SU-DHL-6 (cell line): ENCODE measurements at regions not wholly inside any gene's neighbourhood (a gene's known extent, or its start where the extent isn't known, plus 50 kb on each side); places are given as distances from the start of the nearest gene placed in this dataset.

ENCODE experiments used
- H2AFZ ChIP-seq: fragments of 200-600 bp; sonication (generic); 2 replicates; pipeline ENCODE4 v1.6.1; 2014; ENCODE audit warnings: low read depth, mild to moderate bottlenecking, moderate library complexity, mixed read lengths, antibody characterized with exemption, low read length; ENCODE audit not compliant: severe bottlenecking
- H3F3A ChIP-seq: fragments of 200-600 bp; shearing (Covaris generic); 2 replicates; pipeline ENCODE4 v1.6.0; 2016; ENCODE audit warnings: antibody characterized with exemption, mild to moderate bottlenecking; ENCODE audit not compliant: insufficient read depth
- H3K27ac ChIP-seq: fragments of 200-600 bp; sonication (generic); 2 replicates; pipeline ENCODE4 v1.5.1; 2016; ENCODE audit warnings: low read depth, mild to moderate bottlenecking, low read length, moderate library complexity, mixed read lengths
- H3K27me3 ChIP-seq: fragments of 200-600 bp; sonication (generic), shearing (Covaris generic); 2 replicates; pipeline ENCODE4 v1.6.0; 2014; ENCODE audit warnings: mild to moderate bottlenecking, low read length
- H3K36me3 ChIP-seq: fragments of 200-600 bp; sonication (generic); 2 replicates; pipeline ENCODE4 v1.6.1; 2014; ENCODE audit warnings: mild to moderate bottlenecking, low read length, mixed read lengths
- H3K4me2 ChIP-seq: fragments of 300-600, 200-600 bp; shearing (Covaris generic), sonication (generic); 2 replicates; pipeline ENCODE4 v1.6.0; 2014; ENCODE audit warnings: low read length, low read depth, mild to moderate bottlenecking; ENCODE audit not compliant: poor library complexity, severe bottlenecking
- H3K4me3 ChIP-seq: fragments of 200-600 bp; sonication (generic); 2 replicates; pipeline ENCODE4 v1.5.1; 2014; ENCODE audit warnings: antibody characterized with exemption, low read length, mild to moderate bottlenecking, mixed read lengths; ENCODE audit not compliant: insufficient read depth, poor library complexity, severe bottlenecking
- H3K79me2 ChIP-seq: fragments of 200-600 bp; sonication (generic); 2 replicates; pipeline ENCODE4 v1.6.1; 2014; ENCODE audit warnings: mild to moderate bottlenecking, low read length, moderate library complexity; ENCODE audit not compliant: insufficient read depth
- H3K9ac ChIP-seq: fragments of 200-600 bp; sonication (generic); 2 replicates; pipeline ENCODE4 v1.7.0; 2014; ENCODE audit warnings: mild to moderate bottlenecking, low read length
- H3K9me2 ChIP-seq: fragments of 200-600 bp; sonication (generic); replicated peaks from 2 replicates; pipeline ENCODE4 v1.6.1; 2014; ENCODE audit warnings: low read length; ENCODE audit not compliant: insufficient read depth
- H3K9me3 ChIP-seq: fragments of 200-600 bp; sonication (generic); 2 replicates; pipeline ENCODE4 v1.6.1; 2014; ENCODE audit warnings: low read length, mixed read lengths; ENCODE audit not compliant: insufficient read depth
- H4K20me1 ChIP-seq: fragments of 200-600 bp; sonication (generic); 2 replicates; pipeline ENCODE4 v1.6.1; 2014; ENCODE audit warnings: low read depth, mild to moderate bottlenecking, antibody characterized with exemption, low read length, moderate library complexity, mixed read lengths
- CTCF ChIP-seq: fragments of 200-600 bp; sonication (generic); IDR thresholded peaks from one replicate; pipeline ENCODE4 v1.5.1; 2017; ENCODE audit warnings: antibody characterized with exemption, mild to moderate bottlenecking, low read length, moderate library complexity; ENCODE audit not compliant: insufficient read depth, poor library complexity, severe bottlenecking
- EZH2phosphoT487 ChIP-seq: fragments of 200-600 bp; sonication (generic), shearing (Covaris generic); conservative IDR thresholded peaks from 2 replicates; pipeline ENCODE4 v1.6.1; 2018; ENCODE audit warnings: mild to moderate bottlenecking, antibody characterized with exemption, low read length, moderate library complexity, mixed read lengths

- Histone ChIP-seq H3K9ac (no peak overlapping the region), H4K20me1 (no peaks in the 10 kb centered on the region), H3K27me3 (no peaks in the 10 kb centered on the region), H3K9me3 (no peaks in the 10 kb centered on the region), H3K4me2 (no peak overlapping the region), H3K9me2 (no peaks in the 10 kb centered on the region), H3K36me3 (no peaks in the 10 kb centered on the region), H2AFZ (no peak overlapping the region), H3K4me3 (no peak overlapping the region), H3K27ac (no peak overlapping the region), H3F3A (no peaks in the 10 kb centered on the region), H3K79me2 (no peaks in the 10 kb centered on the region)
- TF ChIP-seq CTCF, result no peak
- no peak for TF ChIP-seq EZH2phosphoT487
Observed at GRCh38 chr4:125573786-125574185, 259.0 kb downstream of the FAT4 start.

GRCh38 chr4:125582302-125582701 lies 267.5 kb downstream of the FAT4 start:
- H3K9me3 ChIP-seq, result no peaks in the 10 kb centered on the region
- no peak overlapping the region for H3K4me2 ChIP-seq
- no peaks in the 10 kb centered on the region for H3K36me3 ChIP-seq
- H3F3A ChIP-seq, result no peaks in the 10 kb centered on the region
- no peaks in the 10 kb centered on the region for H3K9me2 ChIP-seq
- H3K9ac ChIP-seq, result no peak overlapping the region
- H3K79me2 ChIP-seq, result no peaks in the 10 kb centered on the region
- no peak for TF ChIP-seq CTCF
- TF ChIP-seq EZH2phosphoT487, result no peak
- H2AFZ ChIP-seq, result no peak overlapping the region
- H4K20me1 ChIP-seq, result no peaks in the 10 kb centered on the region
- H3K4me3 ChIP-seq, result no peak overlapping the region
- no peaks in the 10 kb centered on the region for H3K27me3 ChIP-seq
- no peak overlapping the region for H3K27ac ChIP-seq

- Histone ChIP-seq H3F3A (no peaks in the 10 kb centered on the region), H3K4me3 (no peak overlapping the region), H4K20me1 (no peaks in the 10 kb centered on the region), H3K36me3 (no peaks in the 10 kb centered on the region), H3K79me2 (no peaks in the 10 kb centered on the region), H3K9me3 (no peaks in the 10 kb centered on the region), H3K9me2 (no peaks in the 10 kb centered on the region), H2AFZ (no peak overlapping the region), H3K27me3 (no peaks in the 10 kb centered on the region), H3K4me2 (no peak overlapping the region), H3K27ac (no peak overlapping the region), H3K9ac (no peak overlapping the region)
- TF ChIP-seq CTCF (no peak), EZH2phosphoT487 (no peak)
Observed at GRCh38 chr4:125590158-125590557, 275.4 kb downstream of the FAT4 start.

GRCh38 chr4:125591290-125591689 lies 276.5 kb downstream of the FAT4 start:
- Histone ChIP-seq H3K27me3 (no peaks in the 10 kb centered on the region), H3F3A (no peaks in the 10 kb centered on the region), H2AFZ (no peak overlapping the region), H3K9me2 (no peaks in the 10 kb centered on the region), H3K27ac (no peak overlapping the region), H3K9ac (no peak overlapping the region), H3K4me2 (no peak overlapping the region), H3K36me3 (no peaks in the 10 kb centered on the region), H4K20me1 (no peaks in the 10 kb centered on the region), H3K9me3 (no peaks in the 10 kb centered on the region), H3K79me2 (no peaks in the 10 kb centered on the region), H3K4me3 (no peak overlapping the region)
- no peak for TF ChIP-seq CTCF
- no peak for TF ChIP-seq EZH2phosphoT487
